Endothelial cell of umbilical vein (primary cell): ENCODE measurements at regions not wholly inside any gene's neighbourhood (a gene's known extent, or its start where the extent isn't known, plus 50 kb on each side); places are given as distances from the start of the nearest gene placed in this dataset.
"Not testable (repeated sequence)": the region's sequence is repeated elsewhere in the genome, so short reads cannot be mapped to it uniquely, and the experiment has no call there.

Experiments
- EZH2 ChIP-seq: IDR thresholded peaks from 2 replicates; pipeline ENCODE4 v1.6.1; 2012; ENCODE audit warnings: borderline replicate concordance, low read depth, mild to moderate bottlenecking, moderate library complexity, low read length, inconsistent platforms; ENCODE audit not compliant: severe bottlenecking
- FOS ChIP-seq: IDR thresholded peaks from 2 replicates; pipeline ENCODE4 v1.6.1; 2011; ENCODE audit warnings: mild to moderate bottlenecking, low read length, moderate library complexity, borderline replicate concordance; ENCODE audit not compliant: insufficient read depth
- GATA2 ChIP-seq: IDR thresholded peaks from 2 replicates; pipeline ENCODE4 v1.7.0; 2011; ENCODE audit warnings: low read depth, mild to moderate bottlenecking, moderate library complexity, mixed read lengths, low read length; ENCODE audit not compliant: insufficient read length, insufficient read depth
- JUN ChIP-seq: IDR thresholded peaks from 2 replicates; pipeline ENCODE4 v1.6.1; 2011; ENCODE audit warnings: borderline replicate concordance, low read depth; ENCODE audit not compliant: insufficient read length, insufficient read depth
- MYC ChIP-seq: IDR thresholded peaks from one replicate; pipeline ENCODE4 v1.6.1; 2011; ENCODE audit warnings: mild to moderate bottlenecking, low read depth, low read length
- POLR2A ChIP-seq: IDR thresholded peaks from 2 replicates; pipeline ENCODE4 v1.6.1; 2012; ENCODE audit warnings: low read depth, mild to moderate bottlenecking, control low read depth, low read length
- POLR2AphosphoS5 ChIP-seq: IDR thresholded peaks from 2 replicates; pipeline ENCODE4 v1.6.1; 2012; ENCODE audit warnings: low read depth, mild to moderate bottlenecking, control low read depth, low read length, moderate library complexity; ENCODE audit not compliant: insufficient read depth
- TF ChIP-seq, protein P1 (sequence below), 2 donors: IDR thresholded peaks; 1 replicate in 1 of 2; 2 replicates in 1 of 2; pipeline ENCODE4 v1.5.1; 2011; ENCODE audit warnings: low read length in 2 of 2, mild to moderate bottlenecking in 2 of 2, moderate library complexity in 2 of 2, control low read depth in 1 of 2, inconsistent platforms in 1 of 2, low read depth in 1 of 2; ENCODE audit not compliant: insufficient read depth in 1 of 2; ENCODE audit errors: extremely low read depth in 1 of 2
- TF ChIP-seq, protein P2 (sequence below): IDR thresholded peaks from 2 replicates; pipeline ENCODE4 v1.6.1; 2011; ENCODE audit not compliant: insufficient read depth, insufficient read length

DNA sequence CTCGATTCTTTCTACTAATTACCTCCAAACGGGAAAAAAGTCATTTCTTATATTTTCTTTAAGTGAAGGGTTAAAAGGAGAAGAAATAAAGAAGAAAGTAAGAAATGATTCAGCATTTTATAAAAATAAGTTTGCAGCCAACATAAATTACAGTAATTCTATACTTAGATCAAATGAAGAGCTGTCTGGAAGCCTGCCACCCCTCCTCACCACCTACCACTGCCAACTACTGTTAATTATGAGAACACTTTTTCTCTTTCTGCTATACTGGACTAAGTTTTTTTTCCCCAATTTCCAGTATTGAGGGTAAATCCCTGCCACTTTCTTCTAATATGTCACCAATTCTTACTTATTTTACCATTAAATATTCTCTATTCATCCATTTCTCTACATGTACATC is 1030.1 kb downstream of the PRIM2 start:
- TF ChIP-seq, protein P1, sequence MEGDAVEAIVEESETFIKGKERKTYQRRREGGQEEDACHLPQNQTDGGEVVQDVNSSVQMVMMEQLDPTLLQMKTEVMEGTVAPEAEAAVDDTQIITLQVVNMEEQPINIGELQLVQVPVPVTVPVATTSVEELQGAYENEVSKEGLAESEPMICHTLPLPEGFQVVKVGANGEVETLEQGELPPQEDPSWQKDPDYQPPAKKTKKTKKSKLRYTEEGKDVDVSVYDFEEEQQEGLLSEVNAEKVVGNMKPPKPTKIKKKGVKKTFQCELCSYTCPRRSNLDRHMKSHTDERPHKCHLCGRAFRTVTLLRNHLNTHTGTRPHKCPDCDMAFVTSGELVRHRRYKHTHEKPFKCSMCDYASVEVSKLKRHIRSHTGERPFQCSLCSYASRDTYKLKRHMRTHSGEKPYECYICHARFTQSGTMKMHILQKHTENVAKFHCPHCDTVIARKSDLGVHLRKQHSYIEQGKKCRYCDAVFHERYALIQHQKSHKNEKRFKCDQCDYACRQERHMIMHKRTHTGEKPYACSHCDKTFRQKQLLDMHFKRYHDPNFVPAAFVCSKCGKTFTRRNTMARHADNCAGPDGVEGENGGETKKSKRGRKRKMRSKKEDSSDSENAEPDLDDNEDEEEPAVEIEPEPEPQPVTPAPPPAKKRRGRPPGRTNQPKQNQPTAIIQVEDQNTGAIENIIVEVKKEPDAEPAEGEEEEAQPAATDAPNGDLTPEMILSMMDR (IDR thresholded peaks at IDR 0.05; ENCODE audit: extremely low read depth in 1 of 2, insufficient read depth in 1 of 2, low read depth in 1 of 2, low read length in 2 of 2) = not testable (repeated sequence)
- not testable (repeated sequence) for TF ChIP-seq EZH2, MYC, POLR2A, POLR2AphosphoS5, JUN, FOS, GATA2
- TF ChIP-seq, protein P2, sequence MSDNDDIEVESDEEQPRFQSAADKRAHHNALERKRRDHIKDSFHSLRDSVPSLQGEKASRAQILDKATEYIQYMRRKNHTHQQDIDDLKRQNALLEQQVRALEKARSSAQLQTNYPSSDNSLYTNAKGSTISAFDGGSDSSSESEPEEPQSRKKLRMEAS = not testable (repeated sequence)
